Stimulated activated CD8-positive, alpha-beta memory T cell treated with anti-CD3 and anti-CD28 coated beads, Interleukin-7, amount 100 ng/mL, for 24 hours (primary cell): ENCODE measurements at regions not wholly inside any gene's neighbourhood (a gene's known extent, or its start where the extent isn't known, plus 50 kb on each side); places are given as distances from the start of the nearest gene placed in this dataset.
A peak's percentile ranks its signal among the peaks of the same experiment; 100 is the strongest.

Source experiments
- DNase-seq: peaks from one replicate; pipeline ENCODE4 v3.0.0-alpha.2; 2020; ENCODE audit warnings: low read depth

DNA sequence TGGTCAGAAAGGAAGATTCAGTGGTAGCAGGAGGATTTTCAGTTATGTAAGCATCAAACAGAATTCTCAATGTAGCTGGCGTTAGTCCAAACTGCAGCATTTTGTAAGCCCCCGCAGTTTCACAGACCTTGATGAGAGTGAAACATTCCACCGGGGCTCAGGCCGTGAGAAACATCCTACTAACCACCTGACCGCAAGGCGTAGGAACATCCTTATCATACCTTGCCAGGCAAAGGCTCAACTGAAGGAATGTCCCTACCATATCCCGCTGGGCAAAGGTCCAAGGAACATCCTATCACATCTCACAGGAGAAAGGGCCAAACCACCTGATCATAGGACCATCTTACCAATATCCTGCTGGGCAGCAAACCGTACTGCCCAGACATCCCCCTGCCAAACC is 624.8 kb upstream of the TMEM132C start:
- no peak for DNase-seq

DNA sequence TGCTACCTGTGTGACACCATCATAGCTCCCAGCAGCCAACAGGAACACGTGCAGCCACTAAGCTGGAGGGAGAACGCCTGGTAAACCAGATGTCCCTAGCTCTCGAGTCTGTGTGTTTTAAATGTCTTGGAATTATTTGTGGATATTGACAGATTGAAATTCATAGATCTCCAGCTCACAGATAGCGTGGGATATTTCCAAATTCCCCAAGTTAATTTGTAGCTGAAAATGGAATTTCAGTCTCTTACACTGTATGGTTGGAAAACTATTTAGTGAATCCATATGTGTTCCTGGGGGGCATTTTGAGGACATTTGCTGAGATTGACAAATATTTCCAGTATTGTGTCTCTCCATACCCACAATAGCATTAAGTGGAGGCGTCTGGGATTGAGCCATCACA is 618.6 kb upstream of the TMEM132C start:
- DNase-seq, result no peak

DNA sequence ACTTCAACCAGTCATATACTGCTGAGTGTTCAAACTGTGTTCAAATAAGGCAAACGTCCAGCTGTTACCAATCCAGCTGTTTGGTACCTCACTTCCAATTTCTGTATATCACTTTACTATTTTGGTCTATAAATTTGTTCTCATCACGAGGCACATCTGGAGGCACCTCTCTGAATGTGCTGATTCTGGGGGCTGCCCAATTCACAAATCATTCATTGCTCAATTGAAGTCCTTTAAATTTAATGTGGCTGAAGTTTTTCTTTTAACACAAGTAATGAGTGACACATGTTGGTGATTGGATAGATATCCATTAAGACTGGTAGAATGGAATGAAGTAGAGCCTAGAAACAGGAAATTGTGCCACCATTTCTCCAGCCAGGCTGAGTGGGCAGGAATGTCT is 617.0 kb upstream of the TMEM132C start:
- DNase-seq, result no peak

DNA sequence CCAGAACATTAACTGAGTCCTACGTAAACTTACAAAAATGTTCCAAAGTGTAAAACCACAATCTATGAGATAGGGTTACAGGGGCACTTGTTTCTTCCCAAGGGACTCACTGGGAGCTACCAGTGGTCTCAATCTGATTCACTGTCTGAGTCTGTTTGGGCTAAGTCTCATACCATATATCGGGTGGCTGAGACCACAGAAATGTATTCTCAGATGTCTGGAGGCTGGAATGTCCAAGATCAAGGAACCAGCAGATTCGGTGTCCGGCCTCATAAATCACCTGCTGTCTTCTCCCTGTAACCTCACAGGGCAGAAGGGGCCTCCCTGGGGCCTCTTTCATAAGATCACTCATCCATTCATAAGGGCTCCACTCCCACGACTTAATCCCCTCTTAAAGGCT is 616.3 kb upstream of the TMEM132C start:
- DNase-seq, result no peak

DNA sequence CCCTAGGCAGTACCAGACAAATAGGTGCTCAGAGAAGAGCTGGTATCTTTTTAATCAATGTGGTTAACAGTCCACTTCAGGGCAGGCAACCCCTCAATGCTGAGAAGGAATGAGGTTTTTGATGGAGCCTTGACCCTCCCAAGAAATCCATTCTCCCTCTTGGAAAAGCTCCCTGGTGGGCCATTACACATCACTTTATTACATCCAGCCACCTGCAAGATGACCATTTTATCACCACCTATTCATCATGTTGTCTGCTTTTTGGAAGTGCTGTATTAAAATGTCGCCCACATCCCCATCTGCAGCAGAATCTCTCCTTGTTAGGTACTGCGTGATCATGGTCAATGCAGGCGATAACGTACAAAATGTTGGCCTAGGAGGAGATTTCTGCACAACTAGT is 614.7 kb upstream of the TMEM132C start:
- DNase-seq, result no peak

DNA sequence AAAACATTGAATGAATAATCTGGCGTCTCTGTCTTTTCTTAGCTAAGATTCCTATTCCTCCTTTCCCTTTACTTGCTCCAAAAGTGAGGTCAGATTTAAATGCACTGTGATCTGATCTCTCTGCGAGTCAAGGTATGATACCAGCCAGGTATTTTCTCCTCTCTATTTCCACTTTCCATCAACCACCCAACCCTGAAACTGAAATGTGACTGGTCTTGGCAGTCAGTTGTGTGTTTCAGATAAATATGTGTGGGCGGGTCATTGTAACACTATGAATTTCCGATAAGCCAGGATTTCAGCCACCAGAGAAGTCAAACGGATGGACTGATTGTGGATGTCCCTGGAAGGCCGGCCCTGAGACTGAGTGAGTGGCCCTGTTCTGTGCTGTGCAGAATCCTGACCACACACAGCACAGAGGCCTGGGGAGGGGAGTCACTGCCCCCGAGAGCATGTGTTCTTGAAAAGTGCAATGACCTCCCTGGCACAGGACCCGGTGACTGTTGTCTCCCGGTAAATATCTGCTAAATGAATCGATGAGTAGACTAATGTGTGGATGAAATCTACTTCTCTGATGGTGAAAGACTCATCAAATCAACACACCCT is 612.5 kb upstream of the TMEM132C start:
- no peak for DNase-seq

DNA sequence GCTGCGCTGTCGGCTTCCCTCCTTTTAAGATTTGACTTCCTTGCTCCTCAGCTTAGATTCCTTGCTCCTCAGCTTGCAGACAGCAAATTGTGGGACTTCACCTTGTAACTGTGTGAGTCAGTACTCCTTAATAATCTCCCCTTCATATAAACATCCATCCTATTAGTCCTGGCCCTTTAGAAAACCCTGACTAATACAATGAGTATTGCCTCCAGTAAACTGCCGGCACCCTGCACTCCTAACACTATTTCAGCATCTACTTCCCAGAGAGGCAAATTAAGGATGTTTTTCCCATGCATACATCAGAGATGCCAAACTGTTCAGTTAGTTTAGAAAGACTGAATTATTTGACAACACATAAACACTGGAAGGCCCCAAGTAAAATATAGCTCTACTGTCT is 611.3 kb upstream of the TMEM132C start:
- no peak for DNase-seq

DNA sequence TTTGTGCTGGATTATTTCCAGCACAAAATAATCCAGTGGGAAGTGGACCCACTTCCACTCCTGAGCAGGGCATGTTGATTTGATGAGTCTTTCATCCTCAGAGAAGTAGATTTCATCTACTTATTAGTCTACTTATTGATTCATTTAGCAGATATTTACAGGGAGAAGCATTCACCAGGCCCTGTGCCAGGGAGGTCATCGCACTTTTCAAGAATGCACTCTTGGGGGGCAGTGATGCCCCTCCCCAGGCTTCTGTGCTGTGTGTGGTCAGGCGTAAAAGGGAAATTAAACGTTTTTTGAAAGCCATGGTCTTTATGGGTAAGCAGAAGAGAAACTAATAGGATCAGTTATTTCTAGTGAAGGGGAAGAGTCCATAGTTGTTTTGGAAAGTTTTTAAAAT is 610.7 kb upstream of the TMEM132C start:
- no peak for DNase-seq

DNA sequence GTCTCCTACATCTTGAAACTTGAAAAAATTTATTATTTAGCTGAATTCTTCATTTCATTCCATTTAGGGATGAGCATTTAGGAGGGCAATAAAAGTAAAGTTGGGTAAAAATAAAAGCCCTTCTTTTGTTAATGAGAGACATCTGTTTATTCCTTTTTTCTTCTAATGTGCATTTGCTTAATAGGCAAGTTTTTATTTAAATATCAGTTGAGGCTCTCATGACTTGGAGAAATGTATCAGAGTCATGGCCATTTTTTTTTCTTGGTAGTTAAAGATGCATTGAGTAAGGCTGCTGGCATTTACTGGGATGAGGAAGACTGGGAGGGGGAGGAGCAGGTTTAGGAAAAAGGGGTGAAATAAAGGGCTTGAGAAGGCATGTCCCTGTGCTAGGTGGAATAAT is 609.9 kb upstream of the TMEM132C start:
- DNase-seq, result no peak

DNA sequence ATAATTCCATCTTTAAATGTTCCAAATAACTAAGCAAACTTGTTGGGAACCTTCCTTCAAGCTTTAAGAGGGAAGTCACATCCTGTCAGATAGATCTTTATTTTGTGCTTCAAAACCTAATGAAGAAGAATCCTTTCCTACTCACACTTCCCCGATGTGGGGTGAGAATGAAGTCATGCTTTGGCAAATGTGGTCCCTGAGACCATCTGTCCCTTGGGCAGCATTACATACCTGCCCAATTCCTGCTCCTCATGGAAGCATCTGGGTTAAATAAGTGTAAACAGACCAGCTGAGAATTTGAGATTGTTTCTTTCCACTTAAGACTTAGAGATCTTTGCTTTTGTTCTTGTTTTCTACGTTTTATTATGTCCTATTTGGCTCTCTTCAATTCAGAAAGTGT is 606.0 kb upstream of the TMEM132C start:
- DNase-seq, result no peak

DNA sequence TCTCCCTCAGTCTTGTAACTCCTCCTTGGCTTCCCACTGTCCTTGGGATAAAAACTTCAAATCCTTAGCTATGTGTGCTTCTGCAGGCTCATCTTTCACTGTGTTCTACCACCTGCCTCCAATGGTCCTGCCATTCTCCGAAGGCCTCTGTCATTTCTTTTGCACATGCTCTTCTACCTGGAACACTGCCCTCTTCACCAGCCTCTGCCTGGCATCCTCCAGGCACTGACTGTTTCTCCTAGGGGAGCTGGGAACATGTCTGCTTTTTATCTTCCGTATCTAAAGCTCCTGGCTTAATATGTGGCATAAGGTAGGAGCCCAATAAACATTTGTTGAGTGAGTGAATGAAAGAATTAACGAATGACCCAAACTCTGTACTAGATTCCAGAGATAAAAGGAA is 603.3 kb upstream of the TMEM132C start:
- DNase-seq, result no peak

DNA sequence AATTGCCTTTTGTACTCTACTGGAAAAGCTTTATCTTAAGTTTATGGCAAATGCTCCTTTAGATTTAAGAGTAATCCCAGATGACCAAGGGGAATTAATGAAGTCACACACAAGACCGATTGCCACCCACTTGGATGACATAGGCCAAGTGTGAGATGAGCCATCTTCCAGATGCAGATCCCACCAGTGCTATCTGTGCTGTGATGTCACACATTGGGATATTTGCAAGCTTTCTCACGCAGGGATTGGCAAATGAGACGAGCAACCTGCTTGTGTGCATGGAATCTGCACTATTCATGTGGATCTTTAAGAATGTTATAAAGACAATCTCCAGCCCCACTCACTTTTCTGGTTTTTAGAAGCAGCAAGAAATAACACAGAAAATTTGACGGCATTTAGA is 602.1 kb upstream of the TMEM132C start:
- no peak for DNase-seq

DNA sequence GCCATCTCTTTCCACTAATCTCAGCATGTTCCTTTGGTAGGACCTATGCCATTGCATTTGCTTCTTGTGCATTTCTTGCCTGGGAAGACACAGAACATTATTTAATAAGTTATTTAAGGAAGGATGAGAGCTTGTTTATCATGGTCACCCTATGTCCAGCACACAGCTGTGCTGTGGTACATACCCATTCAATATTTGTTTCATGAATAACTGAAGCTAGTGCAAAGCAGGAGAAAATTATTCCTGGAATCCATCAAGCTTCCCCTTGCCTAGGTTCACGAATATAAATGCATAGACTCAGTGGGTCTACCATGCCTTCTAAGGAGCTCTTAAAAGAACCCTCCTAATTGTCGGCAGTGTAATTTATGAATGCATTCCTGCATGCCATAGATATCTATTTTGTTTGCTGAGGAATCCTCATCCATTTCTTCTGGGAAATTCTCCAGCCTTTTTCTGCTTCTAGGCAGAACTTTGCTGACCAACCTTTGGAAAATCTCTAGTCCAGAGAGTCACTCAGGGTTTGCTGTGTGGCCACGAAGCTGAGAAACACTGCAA is 599.8 kb upstream of the TMEM132C start:
- DNase-seq, result no peak

DNA sequence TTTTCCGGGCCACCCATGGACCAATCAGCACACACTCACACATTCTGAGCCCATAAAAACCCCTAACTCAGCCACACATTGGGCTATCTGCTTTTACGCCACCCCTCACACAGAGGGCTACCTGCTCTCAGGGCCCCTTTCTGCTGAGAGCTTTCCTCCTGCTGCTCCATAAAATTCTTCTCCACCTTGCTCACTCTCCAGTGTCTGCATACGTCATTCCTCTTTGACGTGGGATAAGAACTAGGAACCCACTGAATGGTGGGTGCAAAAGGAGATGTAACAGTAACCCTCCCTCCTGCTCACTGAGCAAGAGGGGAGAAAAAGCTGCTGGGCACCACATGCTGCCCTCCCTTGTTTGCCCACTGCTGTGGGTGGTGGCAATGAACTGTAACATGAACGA is 596.7 kb upstream of the TMEM132C start:
- no peak for DNase-seq

DNA sequence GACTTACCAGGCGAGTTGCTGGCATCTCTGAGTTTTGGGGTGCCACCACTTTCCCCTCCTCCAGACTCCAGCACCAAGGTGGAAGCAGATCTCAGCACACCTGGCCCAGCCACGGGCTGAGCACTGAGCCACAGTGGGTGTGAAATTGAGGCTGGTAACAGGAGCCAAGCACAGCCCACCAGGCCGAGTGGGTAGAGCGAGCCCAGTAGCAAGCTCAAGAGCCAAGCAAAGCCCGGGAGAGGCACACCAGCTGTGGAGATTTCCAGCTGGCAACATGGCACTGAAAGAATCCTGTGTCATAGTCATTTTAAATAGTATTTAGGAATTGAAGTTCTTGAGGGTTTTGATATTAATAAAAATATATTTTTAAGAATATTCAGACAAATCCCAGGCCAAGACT is 596.2 kb upstream of the TMEM132C start:
- DNase-seq, result no peak

DNA sequence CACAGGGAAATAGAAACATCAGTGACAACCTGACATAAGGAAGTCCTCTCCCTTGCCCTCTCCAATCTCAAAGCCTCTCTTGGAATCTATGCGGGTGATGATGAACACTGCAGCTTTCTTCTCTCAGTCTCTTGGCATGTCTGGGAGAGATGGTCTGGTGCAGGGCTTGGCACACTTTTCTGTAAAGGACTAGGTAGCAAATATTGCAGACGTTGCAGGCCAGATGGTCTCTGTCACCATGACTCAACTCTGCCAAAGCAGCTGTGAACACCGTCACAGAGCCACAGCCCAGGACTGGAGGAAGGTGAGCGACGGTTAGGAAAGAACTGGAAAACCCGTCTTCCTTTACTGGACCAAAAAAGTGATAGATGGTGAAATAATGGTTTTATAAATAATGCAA is 591.0 kb upstream of the TMEM132C start:
- DNase-seq, result no peak

DNA sequence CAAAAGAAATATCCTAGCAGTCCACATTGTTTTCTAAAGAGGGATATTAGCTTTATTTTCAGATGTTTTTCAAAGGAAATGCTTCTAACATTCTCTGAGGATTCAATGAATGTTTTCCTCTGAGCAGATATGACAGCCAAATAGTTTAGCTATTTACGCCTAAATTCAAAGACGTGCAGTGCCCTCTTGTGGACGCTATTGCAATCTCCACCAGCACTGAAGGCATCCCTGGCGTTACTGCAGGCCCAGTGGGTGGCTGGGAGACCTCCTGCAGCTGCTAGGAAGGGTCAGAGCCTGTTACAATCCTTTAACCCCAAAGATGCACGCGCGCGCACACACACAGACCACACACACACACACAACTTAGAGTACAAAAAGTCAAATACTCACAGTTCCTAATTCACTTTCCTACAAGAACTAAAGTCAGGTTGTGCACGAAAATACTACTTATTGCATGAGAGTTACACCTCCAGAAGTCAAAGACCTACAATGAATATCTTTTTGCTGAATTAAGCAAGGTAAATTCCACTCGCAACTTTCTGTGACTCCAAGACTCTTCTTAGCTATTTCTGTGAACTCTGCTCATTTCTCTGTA is 589.3 kb upstream of the TMEM132C start:
- peak; percentile 3 for DNase-seq

DNA sequence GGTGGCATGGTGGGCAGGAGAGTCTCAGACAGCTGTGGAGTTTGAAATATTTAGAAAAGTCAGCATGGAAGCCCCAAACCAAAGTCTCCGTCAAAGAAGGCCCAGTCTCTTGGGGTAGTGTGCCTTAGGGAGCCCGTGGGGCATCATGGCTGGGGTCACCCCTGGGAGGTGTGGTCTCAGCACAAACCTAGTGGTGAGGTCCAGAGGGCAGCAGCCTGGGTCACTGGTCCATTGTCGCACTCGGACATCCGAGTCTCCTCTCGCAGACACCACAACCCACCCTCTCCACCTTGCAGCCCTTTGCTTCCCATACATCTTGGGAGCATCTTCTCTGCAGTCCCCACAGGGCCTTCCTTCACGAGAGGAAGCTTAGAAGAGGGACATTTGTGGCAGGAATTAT is 588.0 kb upstream of the TMEM132C start:
- DNase-seq, result no peak

DNA sequence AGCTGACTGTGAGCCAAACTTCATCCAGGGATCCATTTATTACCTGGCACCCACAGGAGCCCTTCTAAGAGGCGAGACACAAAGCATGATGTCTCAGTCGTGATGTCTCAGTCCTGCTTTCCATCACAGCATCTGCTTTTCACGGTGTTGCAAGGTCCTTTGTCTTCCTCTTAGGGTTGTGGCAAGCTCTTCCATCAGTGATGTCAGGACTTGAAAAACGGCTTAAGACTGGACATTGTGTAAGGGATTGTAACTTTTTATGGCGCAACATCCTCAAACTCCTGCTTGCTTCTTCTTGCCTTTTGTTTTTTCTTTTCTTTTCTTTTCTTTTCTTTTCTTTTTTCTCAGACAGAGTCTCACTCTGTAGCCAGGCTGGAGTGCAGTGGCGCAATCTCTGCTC is 586.5 kb upstream of the TMEM132C start:
- no peak for DNase-seq

DNA sequence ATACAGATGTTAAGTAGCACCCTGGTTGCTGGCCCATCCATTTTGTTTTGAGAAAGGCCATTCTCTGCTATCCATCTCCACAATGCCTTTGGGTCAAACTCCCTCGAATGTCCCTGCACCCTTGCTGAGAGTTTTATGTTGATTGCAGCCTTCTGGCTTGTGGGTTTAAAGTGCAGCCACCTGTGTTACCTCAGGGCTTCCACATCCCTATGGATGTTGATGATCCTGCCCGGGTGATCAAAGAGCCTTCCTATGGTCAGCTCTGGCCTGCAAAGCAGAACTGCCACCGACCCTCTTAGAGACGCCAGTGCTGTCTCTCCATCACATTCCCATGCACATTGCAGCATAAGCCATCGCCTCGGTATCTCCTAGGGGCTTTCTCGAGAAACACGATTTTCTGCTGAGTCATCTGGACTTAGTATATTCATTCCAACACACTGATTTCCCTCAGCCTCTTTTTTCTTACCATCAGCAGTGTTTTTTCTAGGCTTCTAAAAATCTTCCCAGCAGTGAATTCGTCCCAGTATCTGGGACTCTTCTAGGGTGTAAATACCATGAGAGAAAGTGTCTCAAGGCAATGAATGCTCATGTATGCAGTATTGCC is 585.7 kb upstream of the TMEM132C start:
- no peak for DNase-seq

DNA sequence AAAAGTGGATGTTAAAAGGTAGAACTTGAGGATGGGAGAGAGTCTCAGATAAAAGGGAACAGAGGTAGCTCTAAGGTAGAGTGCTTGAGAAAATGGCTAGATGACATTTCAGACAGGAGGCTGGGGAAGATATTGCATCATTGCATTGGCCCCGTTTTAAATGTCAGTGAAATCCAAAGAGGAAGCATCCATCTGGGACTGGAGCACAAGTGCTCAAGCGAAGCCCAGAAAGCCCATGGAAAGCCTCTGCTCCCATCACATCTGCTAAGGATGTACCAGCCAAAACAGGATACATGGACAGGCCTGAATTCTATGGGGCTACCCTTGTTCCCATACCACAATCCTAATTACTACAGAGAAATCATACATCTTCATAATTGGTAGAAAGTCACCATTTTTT is 581.5 kb upstream of the TMEM132C start:
- no peak for DNase-seq

DNA sequence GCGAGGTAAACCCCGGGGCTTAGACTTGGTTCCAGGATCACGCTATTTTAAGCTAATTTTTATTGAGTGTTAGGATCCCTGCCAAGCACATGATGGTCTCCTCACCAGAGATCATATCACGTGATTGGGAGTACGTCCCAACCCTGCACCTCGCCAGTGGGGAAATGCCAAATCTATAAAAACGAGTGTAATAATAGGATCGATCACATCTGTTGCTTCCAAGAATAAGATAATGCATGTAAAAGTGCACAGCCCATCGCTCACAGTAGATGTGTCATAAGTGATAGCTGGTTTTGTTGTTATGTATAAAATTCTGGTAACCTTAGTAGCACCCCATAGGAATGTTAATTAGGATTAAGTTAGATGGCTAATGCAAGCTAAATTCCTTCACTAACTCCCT is 581.0 kb upstream of the TMEM132C start:
- no peak for DNase-seq

DNA sequence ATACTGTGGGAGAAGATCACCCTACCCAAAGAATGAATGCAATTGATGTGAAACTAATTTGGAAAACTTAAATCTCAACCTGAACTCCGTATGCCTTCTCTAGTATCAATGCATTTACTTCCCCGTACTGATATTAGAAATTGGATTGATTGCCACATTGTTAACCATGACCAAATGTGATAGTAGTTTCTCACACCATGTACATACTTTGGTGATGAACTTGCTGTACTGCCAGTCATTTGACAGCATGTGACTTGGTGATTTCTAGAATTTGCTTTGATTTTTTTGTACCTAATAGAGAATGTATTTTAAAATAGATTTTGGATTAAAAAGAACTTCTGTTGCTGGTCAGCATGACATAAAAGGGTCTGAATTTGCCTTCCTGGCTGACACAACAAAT is 579.8 kb upstream of the TMEM132C start:
- DNase-seq, result no peak

DNA sequence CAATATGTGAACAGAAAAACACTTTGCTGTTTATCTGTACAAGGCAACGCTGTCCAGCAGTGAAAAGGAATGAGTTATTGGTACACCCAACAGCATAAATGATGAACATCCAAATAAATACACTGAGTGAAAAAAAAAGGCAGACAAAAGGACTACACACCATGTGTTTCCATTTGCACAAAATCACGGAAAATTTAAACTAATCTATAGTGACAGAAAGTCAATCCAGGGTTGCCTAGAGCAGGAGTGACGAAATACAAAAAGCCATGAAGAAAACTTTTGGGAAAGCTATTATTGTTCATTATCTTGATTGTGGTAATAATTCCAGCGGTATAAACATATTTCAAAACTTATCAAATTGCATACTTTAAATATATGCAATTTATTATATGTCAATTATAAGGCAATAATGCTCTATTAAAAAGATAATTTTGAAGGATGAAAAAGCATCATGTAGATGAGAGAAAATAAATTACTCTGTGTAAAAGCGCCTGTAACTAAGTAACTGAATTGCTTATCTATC is 578.0 kb upstream of the TMEM132C start:
- DNase-seq, result no peak
